Nephron (organoid): ENCODE measurements at regions not wholly inside any gene's neighbourhood (a gene's known extent, or its start where the extent isn't known, plus 50 kb on each side); places are given as distances from the start of the nearest gene placed in this dataset.

ENCODE experiments used
- H3K27ac Mint-ChIP-seq, 3 experiments: 2 replicates each; pipeline ENCODE4 v1.8.0; 2020; ENCODE audit warnings: mixed read lengths in 3 of 3, mild to moderate bottlenecking in 2 of 3, moderate library complexity in 1 of 3
- H3K27me3 Mint-ChIP-seq: 2 replicates; pipeline ENCODE4 v1.8.0; 2021; ENCODE audit warnings: low read depth, mild to moderate bottlenecking, moderate library complexity, mixed read lengths
- H3K36me3 Mint-ChIP-seq: 2 replicates; pipeline ENCODE4 v1.8.0; 2020; ENCODE audit warnings: low read depth, mixed read lengths
- H3K4me1 Mint-ChIP-seq: 2 replicates; pipeline ENCODE4 v1.8.0; 2020; ENCODE audit warnings: mixed read lengths
- H3K4me3 Mint-ChIP-seq, 3 experiments: 2 replicates each; pipeline ENCODE4 v1.8.0; 2020; ENCODE audit warnings: mild to moderate bottlenecking in 3 of 3, mixed read lengths in 3 of 3, moderate library complexity in 2 of 3
- H3K9me3 Mint-ChIP-seq: 2 replicates; pipeline ENCODE4 v1.8.0; 2020; ENCODE audit warnings: mixed read lengths
- TF ChIP-seq, protein P1 (sequence below), 3 experiments: fragments of 200-600 bp; sonication (generic); IDR thresholded peaks; one replicate each; pipeline ENCODE4 v1.5.0; 2021; ENCODE audit warnings: antibody characterized with exemption in 3 of 3; ENCODE audit not compliant: unreplicated experiment in 3 of 3

GRCh38 chr5:39665328-39665727 lies 240.5 kb upstream of the DAB2 start:
- no peaks in the 10 kb centered on the region for H3K4me1 Mint-ChIP-seq
- TF ChIP-seq, protein P1, sequence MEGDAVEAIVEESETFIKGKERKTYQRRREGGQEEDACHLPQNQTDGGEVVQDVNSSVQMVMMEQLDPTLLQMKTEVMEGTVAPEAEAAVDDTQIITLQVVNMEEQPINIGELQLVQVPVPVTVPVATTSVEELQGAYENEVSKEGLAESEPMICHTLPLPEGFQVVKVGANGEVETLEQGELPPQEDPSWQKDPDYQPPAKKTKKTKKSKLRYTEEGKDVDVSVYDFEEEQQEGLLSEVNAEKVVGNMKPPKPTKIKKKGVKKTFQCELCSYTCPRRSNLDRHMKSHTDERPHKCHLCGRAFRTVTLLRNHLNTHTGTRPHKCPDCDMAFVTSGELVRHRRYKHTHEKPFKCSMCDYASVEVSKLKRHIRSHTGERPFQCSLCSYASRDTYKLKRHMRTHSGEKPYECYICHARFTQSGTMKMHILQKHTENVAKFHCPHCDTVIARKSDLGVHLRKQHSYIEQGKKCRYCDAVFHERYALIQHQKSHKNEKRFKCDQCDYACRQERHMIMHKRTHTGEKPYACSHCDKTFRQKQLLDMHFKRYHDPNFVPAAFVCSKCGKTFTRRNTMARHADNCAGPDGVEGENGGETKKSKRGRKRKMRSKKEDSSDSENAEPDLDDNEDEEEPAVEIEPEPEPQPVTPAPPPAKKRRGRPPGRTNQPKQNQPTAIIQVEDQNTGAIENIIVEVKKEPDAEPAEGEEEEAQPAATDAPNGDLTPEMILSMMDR (IDR thresholded peaks at IDR 0.05; ENCODE audit: unreplicated experiment in 3 of 3) = no peak
- H3K27ac Mint-ChIP-seq = no peak overlapping the region
- no peaks in the 10 kb centered on the region for H3K36me3 Mint-ChIP-seq
- no peaks in the 10 kb centered on the region for H3K9me3 Mint-ChIP-seq
- H3K4me3 Mint-ChIP-seq = no peak overlapping the region
- H3K27me3 Mint-ChIP-seq = no peaks in the 10 kb centered on the region

- H3K4me1 Mint-ChIP-seq = no peaks in the 10 kb centered on the region
- H3K4me3 Mint-ChIP-seq = no peak overlapping the region
- H3K9me3 Mint-ChIP-seq = no peaks in the 10 kb centered on the region
- TF ChIP-seq, protein P1 (IDR thresholded peaks at IDR 0.05; ENCODE audit: unreplicated experiment in 3 of 3) = no peak
- no peak overlapping the region for H3K27ac Mint-ChIP-seq
- no peaks in the 10 kb centered on the region for H3K36me3 Mint-ChIP-seq
- H3K27me3 Mint-ChIP-seq = no peaks in the 10 kb centered on the region
These were observed 238.2 kb upstream of the DAB2 start for GRCh38 chr5:39662945-39663344.

DNA sequence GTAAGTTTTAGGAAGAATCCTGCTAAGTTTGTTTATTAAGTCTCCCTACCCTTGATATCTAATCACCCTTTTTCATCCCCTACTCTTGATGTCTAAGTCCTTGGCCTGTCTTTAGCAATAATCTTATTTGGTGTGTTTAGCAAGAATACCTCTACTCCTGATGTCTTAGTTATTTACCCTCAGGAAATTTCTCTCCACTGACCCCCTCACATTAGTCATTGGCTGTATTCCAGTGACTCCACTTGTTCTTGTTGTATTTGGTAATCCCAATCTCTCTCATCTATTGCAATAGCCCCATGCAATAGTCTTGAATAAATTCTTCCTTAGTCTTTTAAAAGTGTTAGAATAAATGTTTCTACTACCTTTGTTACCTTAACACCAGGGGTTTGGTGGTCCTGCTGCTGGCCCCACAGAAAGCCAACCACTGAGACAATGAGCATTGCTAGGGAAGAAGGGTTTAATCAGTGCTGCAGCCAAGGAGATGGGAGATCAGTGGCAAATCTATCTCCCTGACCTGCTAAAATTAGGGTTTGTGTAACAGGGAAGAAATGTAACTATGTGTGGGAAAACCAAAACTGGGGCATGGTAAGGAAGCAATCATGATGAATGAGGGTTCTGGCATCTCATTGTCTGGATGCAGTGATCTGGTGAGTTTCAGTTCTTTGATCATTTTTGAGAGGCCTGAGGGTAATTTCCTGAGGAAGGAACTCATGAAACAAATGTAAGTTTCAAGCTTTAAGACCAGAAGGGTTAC lies 236.4 kb upstream of the DAB2 start:
- no peaks in the 10 kb centered on the region for H3K27me3 Mint-ChIP-seq
- TF ChIP-seq, protein P1 (IDR thresholded peaks at IDR 0.05; ENCODE audit: unreplicated experiment in 3 of 3) = no peak
- no peaks in the 10 kb centered on the region for H3K36me3 Mint-ChIP-seq
- H3K4me3 Mint-ChIP-seq = no peak overlapping the region
- H3K27ac Mint-ChIP-seq = no peak overlapping the region
- no peaks in the 10 kb centered on the region for H3K4me1 Mint-ChIP-seq
- no peaks in the 10 kb centered on the region for H3K9me3 Mint-ChIP-seq

GRCh38 chr5:39660020-39660419 lies 235.2 kb upstream of the DAB2 start:
- Mint-ChIP-seq H3K9me3 (no peaks in the 10 kb centered on the region), H3K4me1 (no peaks in the 10 kb centered on the region), H3K4me3 (no peak overlapping the region), H3K27me3 (no peaks in the 10 kb centered on the region), H3K27ac (no peak overlapping the region), H3K36me3 (no peaks in the 10 kb centered on the region)
- TF ChIP-seq, protein P1 (IDR thresholded peaks at IDR 0.05; ENCODE audit: unreplicated experiment in 3 of 3) = no peak

- Mint-ChIP-seq H3K9me3 (no peaks in the 10 kb centered on the region), H3K4me1 (no peaks in the 10 kb centered on the region), H3K36me3 (no peaks in the 10 kb centered on the region), H3K4me3 (no peak overlapping the region), H3K27ac (no peak overlapping the region), H3K27me3 (no peaks in the 10 kb centered on the region)
- TF ChIP-seq, protein P1 (IDR thresholded peaks at IDR 0.05; ENCODE audit: unreplicated experiment in 3 of 3) = no peak
These were observed 234.1 kb upstream of the DAB2 start for GRCh38 chr5:39658866-39659265.

GRCh38 chr5:39657943-39658342 lies 233.2 kb upstream of the DAB2 start:
- Mint-ChIP-seq H3K4me1 (no peaks in the 10 kb centered on the region), H3K27ac (no peak overlapping the region), H3K4me3 (no peak overlapping the region), H3K36me3 (no peaks in the 10 kb centered on the region), H3K9me3 (no peaks in the 10 kb centered on the region), H3K27me3 (no peaks in the 10 kb centered on the region)
- TF ChIP-seq, protein P1 (IDR thresholded peaks at IDR 0.05; ENCODE audit: unreplicated experiment in 3 of 3) = no peak
